Lower lobe of right lung (tissue), 2 donors: ENCODE measurements at regions not wholly inside any gene's neighbourhood (a gene's known extent, or its start where the extent isn't known, plus 50 kb on each side); places are given as distances from the start of the nearest gene placed in this dataset.
"Not testable (repeated sequence)": the region's sequence is repeated elsewhere in the genome, so short reads cannot be mapped to it uniquely, and the experiment has no call there.

Source experiments
- ATAC-seq, 2 donors: fragments of 200-7000 bp; cut with Tn5 transposase; one replicate each; pipeline ENCODE4 v1.9.1; 2020 to 2022; ENCODE audit warnings: mild to moderate bottlenecking in 2 of 2, moderate library complexity in 2 of 2
- DNase-seq: peaks from one replicate; pipeline ENCODE4 v3.0.0-alpha.2; 2020
- H3K27ac ChIP-seq: fragments of 200-600 bp; one replicate; pipeline ENCODE4 v1.8.0; 2022
- H3K27me3 ChIP-seq: fragments of 200-600 bp; one replicate; pipeline ENCODE4 v1.8.0; 2022; ENCODE audit warnings: low read depth
- H3K36me3 ChIP-seq: fragments of 200-600 bp; one replicate; pipeline ENCODE4 v1.8.0; 2022; ENCODE audit warnings: mild to moderate bottlenecking
- H3K4me1 ChIP-seq: fragments of 200-600 bp; one replicate; pipeline ENCODE4 v1.8.0; 2022
- H3K4me3 ChIP-seq: fragments of 200-600 bp; one replicate; pipeline ENCODE4 v1.8.0; 2022; ENCODE audit warnings: mild to moderate bottlenecking
- H3K9me3 ChIP-seq: fragments of 200-600 bp; one replicate; pipeline ENCODE4 v1.8.0; 2022
- CTCF ChIP-seq: fragments of 200-600 bp; IDR thresholded peaks from one replicate; pipeline ENCODE4 v1.8.0; 2022; ENCODE audit warnings: antibody characterized with exemption, mild to moderate bottlenecking
- intact Hi-C: fragments of 100-400 bp; cut with DNase I; formaldehyde crosslinking; loops from one replicate; pipeline ENCODE4 v1.11.0; 2022
- donor health status: DM: no; HTN: yes; CAD: no; lungs with severe emphysema.

GRCh38 chr18:65620076-65620696, 130.6 kb upstream of the CDH7 start:
- ATAC-seq, result no peak
- no peak overlapping the region for H3K4me3 ChIP-seq
- no peaks in the 10 kb centered on the region for H3K27me3 ChIP-seq
- no peak overlapping the region for H3K27ac ChIP-seq
- intact Hi-C loops, result no loop called here
- H3K4me1 ChIP-seq, result no peaks in the 10 kb centered on the region
- no peak for DNase-seq
- TF ChIP-seq CTCF, result no peak
- no peaks in the 10 kb centered on the region for H3K9me3 ChIP-seq
- no peaks in the 10 kb centered on the region for H3K36me3 ChIP-seq

- ATAC-seq (no peak), DNase-seq (no peak)
- Histone ChIP-seq H3K27me3 (no peaks in the 10 kb centered on the region), H3K4me1 (no peaks in the 10 kb centered on the region), H3K4me3 (no peak overlapping the region), H3K9me3 (no peaks in the 10 kb centered on the region), H3K27ac (no peak overlapping the region), H3K36me3 (no peaks in the 10 kb centered on the region)
- no peak for TF ChIP-seq CTCF
- intact Hi-C loops, result no loop called here
Observed at GRCh38 chr18:65610939-65611338, 139.9 kb upstream of the CDH7 start.

DNA sequence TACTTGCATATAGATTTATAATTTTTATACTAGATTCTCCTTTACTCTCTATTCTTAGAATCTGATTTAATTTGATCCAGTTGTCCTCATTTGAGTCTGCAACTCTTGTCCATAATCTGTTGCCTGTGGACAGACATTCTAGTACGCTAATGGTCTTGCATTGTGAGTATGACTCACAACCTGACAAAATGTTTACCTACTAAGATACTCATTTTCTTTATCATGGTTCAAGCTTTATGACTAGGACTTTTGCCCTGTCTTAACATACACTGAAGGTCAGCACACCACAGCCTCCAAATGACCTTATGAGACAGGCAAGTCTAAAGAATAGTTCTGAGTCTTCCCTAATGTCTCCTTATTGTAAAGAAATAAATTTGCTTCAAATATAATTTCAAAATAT, 142.3 kb upstream of the CDH7 start:
- no peaks in the 10 kb centered on the region for H3K4me1 ChIP-seq
- H3K4me3 ChIP-seq, result no peak overlapping the region
- H3K27me3 ChIP-seq, result no peaks in the 10 kb centered on the region
- H3K9me3 ChIP-seq, result no peaks in the 10 kb centered on the region
- DNase-seq (no peak), ATAC-seq (no peak)
- no peak overlapping the region for H3K27ac ChIP-seq
- TF ChIP-seq CTCF, result no peak
- intact Hi-C loops, result no loop called here
- no peaks in the 10 kb centered on the region for H3K36me3 ChIP-seq

DNA sequence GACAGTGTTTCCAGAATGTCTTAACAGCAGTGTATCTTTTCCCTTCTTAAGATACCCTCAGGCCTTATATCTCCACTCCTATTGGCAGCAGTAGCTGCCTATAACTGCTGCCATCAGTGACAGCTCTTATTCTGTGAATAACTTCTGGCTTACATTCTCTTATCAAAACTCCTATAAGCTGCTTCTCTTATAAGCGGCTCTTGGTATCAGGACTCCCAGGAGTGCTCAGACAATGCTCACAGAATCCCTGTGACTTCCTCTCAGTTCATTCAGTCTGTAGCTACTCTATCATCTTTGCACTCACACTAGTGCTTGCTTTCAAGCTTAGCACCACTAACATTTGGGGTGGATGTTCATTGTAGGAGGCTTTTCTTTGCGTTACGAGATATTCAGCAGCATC, 143.7 kb upstream of the CDH7 start:
- H3K27me3 ChIP-seq, result no peaks in the 10 kb centered on the region
- TF ChIP-seq CTCF, result no peak
- intact Hi-C loops, result no loop called here
- H3K9me3 ChIP-seq, result no peaks in the 10 kb centered on the region
- no peak for DNase-seq
- H3K27ac ChIP-seq, result no peak overlapping the region
- no peak for ATAC-seq
- no peaks in the 10 kb centered on the region for H3K36me3 ChIP-seq
- no peak overlapping the region for H3K4me3 ChIP-seq
- H3K4me1 ChIP-seq, result no peaks in the 10 kb centered on the region

- no peak for TF ChIP-seq CTCF
- no peaks in the 10 kb centered on the region for H3K9me3 ChIP-seq
- intact Hi-C loops, result no loop called here
- DNase-seq (no peak), ATAC-seq (no peak)
- H3K4me3 ChIP-seq, result no peak overlapping the region
- H3K36me3 ChIP-seq, result no peaks in the 10 kb centered on the region
- no peaks in the 10 kb centered on the region for H3K4me1 ChIP-seq
- H3K27me3 ChIP-seq, result no peaks in the 10 kb centered on the region
- H3K27ac ChIP-seq, result no peak overlapping the region
Observed at GRCh38 chr18:65606551-65607130, 144.2 kb upstream of the CDH7 start.

GRCh38 chr18:65605352-65605751, 145.5 kb upstream of the CDH7 start:
- H3K27ac ChIP-seq, H3K4me3 ChIP-seq, H3K27me3 ChIP-seq, DNase-seq, H3K9me3 ChIP-seq, ATAC-seq, H3K36me3 ChIP-seq, H3K4me1 ChIP-seq, intact Hi-C loops: not testable (repeated sequence)
